ENCODE measurements at regions not wholly inside any gene's neighbourhood (a gene's known extent, or its start where the extent isn't known, plus 50 kb on each side); places are given as distances from the start of the nearest gene placed in this dataset.

DNA sequence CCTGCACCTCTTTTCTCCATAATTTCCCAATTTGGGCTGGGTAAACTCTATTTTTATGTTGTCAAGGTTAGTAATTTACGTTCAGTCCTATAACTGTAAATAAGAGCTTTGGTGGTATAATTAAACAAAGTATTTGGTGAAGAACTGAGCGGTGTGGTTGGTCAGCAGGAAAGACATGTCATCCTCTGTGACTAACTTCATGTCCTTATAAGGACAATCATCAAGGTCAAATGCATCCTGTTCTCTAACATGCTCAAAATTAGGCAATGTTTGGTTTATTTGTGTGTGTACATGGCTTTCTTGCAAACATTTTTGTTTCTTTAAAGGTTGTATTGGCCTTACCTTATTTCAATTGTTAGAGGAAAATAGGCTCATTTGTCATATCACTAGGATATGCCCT lies 121.5 kb upstream of the NABP1 start:
- Mint-ChIP-seq H3K36me3 (ENCODE audit: low read depth) (no peaks in the 10 kb centered on the region), H3K27me3 (peaks cover 3% of the 10 kb centered on the region), H3K4me3 (no peak overlapping the region), H3K4me1 (ENCODE audit: low read depth) (peaks cover 5% of the 10 kb centered on the region), H3K27ac (no peak overlapping the region), H3K9me3 (no peaks in the 10 kb centered on the region)
- intact Hi-C loops (cut with micrococcal nuclease): no loop called here

DNA sequence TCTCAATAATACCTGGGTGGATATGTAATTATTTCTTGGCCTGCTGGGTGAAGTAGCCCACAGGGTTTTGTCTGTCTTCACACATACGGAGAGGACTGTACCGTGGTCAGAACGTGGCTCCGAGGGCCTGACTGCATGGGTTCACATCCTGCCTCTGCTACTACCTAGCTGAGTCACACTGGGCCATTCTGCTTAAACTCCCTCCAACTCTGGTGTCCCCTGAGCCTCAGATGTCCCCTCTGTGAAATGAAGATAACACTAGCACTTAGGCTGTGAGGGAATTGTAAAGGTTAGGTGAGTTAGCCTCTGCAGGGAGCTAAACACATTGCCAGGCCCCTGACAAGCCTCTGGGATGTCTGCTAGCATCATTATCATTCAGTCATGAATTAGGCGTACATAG lies 120.1 kb upstream of the NABP1 start:
- intact Hi-C loops (cut with micrococcal nuclease): no loop called here
- peaks cover 6% of the 10 kb centered on the region for H3K27me3 Mint-ChIP-seq
- no peak overlapping the region for H3K27ac Mint-ChIP-seq
- no peaks in the 10 kb centered on the region for H3K9me3 Mint-ChIP-seq
- peaks cover 5% of the 10 kb centered on the region for H3K4me1 Mint-ChIP-seq (ENCODE audit: low read depth)
- no peaks in the 10 kb centered on the region for H3K36me3 Mint-ChIP-seq (ENCODE audit: low read depth)
- H3K4me3 Mint-ChIP-seq: no peak overlapping the region

DNA sequence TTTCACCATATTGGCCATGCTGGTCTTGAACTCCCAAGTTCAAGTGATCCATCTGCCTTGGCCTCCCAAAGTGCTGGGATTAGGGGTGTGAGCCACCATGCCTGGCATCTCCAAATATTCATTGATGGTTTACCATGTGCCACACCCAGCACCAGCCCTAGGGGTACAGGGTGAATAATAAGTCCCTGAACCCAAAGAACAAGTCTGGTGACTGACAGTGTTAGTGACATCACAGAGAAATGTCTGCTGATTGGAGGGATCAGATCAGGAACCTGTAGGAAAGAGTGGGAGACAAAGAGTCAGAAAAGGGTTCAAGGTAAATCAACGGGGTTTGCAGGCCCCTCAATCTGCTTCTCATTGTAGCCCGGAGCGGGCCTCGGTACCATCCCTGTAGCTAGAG lies 118.4 kb upstream of the NABP1 start:
- intact Hi-C loops (cut with micrococcal nuclease): no loop called here
- peaks cover 8% of the 10 kb centered on the region for H3K4me1 Mint-ChIP-seq (ENCODE audit: low read depth)
- no peaks in the 10 kb centered on the region for H3K9me3 Mint-ChIP-seq
- peaks cover 5% of the 10 kb centered on the region for H3K27me3 Mint-ChIP-seq
- no peak overlapping the region for H3K4me3 Mint-ChIP-seq
- H3K36me3 Mint-ChIP-seq (ENCODE audit: low read depth): no peaks in the 10 kb centered on the region
- no peak overlapping the region for H3K27ac Mint-ChIP-seq

DNA sequence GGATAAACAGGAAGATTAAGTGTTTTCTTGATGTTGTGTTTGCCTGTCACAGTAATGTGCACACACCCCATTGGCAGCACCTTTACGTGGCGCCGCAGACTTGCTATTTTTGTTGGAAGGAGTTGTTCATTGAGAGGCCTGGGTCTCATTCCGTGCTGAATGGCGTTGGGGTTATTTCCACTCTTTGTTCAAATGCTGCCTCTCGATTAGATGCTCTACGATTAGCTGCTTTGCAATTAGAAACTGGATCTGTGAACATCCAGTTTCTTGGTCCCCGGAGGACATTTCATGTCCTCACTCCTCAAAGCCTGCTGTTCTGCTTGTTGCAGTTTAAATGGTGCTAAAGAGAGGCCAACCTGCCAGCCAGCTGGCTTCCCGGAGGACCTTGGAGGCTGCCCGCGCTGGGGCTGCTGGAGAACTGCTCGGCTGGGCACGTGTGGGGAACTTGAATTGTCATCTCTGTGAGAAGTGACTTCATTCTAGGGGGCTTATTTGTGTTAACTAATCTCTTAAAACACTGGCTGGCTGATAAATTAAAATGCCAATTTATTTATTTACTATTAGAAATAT lies 117.4 kb upstream of the NABP1 start:
- no peak overlapping the region for H3K4me3 Mint-ChIP-seq
- no peak overlapping the region for H3K27ac Mint-ChIP-seq
- H3K4me1 Mint-ChIP-seq (ENCODE audit: low read depth): peaks cover 12% of the 10 kb centered on the region
- peaks cover 3% of the 10 kb centered on the region for H3K27me3 Mint-ChIP-seq
- no peaks in the 10 kb centered on the region for H3K9me3 Mint-ChIP-seq
- intact Hi-C loops (cut with micrococcal nuclease): no loop called here
- H3K36me3 Mint-ChIP-seq (ENCODE audit: low read depth): no peaks in the 10 kb centered on the region

DNA sequence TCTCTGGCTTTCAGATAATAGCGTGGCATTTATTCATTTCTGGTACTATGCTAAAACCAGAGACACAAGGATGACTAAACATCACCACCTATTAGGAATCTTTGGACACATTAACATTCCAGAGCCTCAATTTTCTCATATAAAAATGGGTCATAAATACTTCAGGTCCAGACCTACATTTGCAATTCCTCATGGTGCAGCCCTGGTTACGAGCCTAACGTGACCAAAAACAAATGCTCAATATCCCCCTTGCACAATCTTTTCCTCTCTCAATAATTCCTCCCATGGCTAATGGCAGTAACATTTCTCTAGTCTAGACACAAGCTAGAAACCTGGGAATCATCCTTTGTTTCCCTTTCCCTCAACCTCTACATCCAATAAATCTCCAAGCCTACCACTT lies 112.8 kb upstream of the NABP1 start:
- no peaks in the 10 kb centered on the region for H3K9me3 Mint-ChIP-seq
- no peak overlapping the region for H3K4me3 Mint-ChIP-seq
- no peaks in the 10 kb centered on the region for H3K36me3 Mint-ChIP-seq (ENCODE audit: low read depth)
- H3K27ac Mint-ChIP-seq: peak overlapping the region; percentile 31
- intact Hi-C loops (cut with micrococcal nuclease): no loop called here
- peaks cover 5% of the 10 kb centered on the region for H3K27me3 Mint-ChIP-seq
- H3K4me1 Mint-ChIP-seq (ENCODE audit: low read depth): peaks cover 23% of the 10 kb centered on the region

DNA sequence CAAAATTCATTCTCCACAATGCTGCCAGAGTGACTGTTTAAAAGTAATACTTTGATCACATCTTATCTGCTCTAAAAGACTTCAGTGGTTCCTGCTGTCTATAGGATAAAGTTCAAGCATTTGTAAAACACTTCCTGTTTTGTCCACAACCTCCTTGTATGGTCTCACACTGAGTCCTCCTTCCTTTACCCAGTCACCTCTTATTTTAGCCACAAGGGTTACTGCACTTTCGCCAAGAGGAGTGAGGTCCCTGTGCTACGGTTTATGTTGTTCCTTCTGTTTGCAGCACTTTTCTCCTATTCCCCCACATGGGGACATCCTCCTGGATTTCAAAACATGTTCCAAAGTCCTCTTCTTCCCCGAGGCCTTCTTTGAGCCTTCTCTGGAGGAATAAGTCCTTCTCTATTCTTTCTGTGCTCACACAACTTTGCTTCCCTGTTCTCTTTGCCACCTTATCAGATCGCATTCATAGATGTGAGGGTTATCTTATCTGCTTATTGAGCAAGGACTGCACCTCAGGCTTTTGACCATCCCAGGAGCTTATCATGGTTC lies 112.2 kb upstream of the NABP1 start:
- intact Hi-C loops (cut with micrococcal nuclease): loop anchor here (1.0 kb wide), 1 partner anchor 126 kb away; no protein-coding TSS in a partner anchor
- Mint-ChIP-seq H3K27me3 (peaks cover 5% of the 10 kb centered on the region), H3K27ac (peak overlapping the region; percentile 31), H3K36me3 (ENCODE audit: low read depth) (no peaks in the 10 kb centered on the region), H3K9me3 (no peaks in the 10 kb centered on the region), H3K4me1 (ENCODE audit: low read depth) (peaks cover 29% of the 10 kb centered on the region), H3K4me3 (no peak overlapping the region)

DNA sequence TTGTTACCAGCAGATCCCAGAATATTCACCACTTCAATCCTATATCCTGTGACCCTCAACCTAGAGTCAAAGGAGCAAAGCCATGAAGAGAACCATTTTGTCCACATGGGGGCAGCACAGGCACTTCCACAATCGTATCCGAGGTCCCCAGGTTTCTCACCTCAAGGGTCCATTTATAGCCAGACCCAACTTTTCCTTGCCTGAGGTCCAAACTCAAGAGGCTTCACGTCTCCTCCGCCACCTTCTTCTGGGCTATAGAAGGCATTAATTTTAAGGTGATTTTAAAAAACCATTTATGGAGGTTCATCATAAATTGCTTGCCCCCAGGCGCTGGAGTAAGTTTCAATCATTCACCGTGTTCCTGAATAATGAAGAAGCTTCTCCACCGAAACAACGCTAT lies 111.6 kb upstream of the NABP1 start:
- Mint-ChIP-seq H3K4me1 (ENCODE audit: low read depth) (peaks cover 34% of the 10 kb centered on the region), H3K27ac (no peak overlapping the region), H3K9me3 (no peaks in the 10 kb centered on the region), H3K36me3 (ENCODE audit: low read depth) (no peaks in the 10 kb centered on the region), H3K27me3 (peaks cover 5% of the 10 kb centered on the region), H3K4me3 (no peak overlapping the region)
- intact Hi-C loops (cut with micrococcal nuclease): loop anchor here (1.0 kb wide), 1 partner anchor 125 kb away; no protein-coding TSS in a partner anchor

DNA sequence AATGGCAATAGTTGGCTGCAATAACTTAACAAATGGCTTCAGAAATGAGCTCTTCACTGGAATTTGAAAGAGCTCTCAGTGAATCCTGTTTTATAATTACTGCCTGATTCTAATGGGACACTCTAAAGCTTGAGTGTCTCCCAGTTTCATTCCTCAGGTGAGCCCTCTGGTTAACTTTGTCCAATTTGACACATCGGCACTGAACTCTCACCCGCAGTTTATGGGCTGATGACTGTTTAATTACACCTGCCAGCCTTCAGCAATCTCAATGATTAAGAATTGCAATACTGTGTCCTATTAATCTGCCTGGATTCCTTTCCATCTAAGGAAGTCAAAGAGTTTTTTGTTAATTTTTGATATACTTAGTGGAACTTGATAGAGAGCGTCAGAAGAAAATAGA lies 110.7 kb upstream of the NABP1 start:
- no peaks in the 10 kb centered on the region for H3K9me3 Mint-ChIP-seq
- intact Hi-C loops (cut with micrococcal nuclease): no loop called here
- peaks cover 1% of the 10 kb centered on the region for H3K27me3 Mint-ChIP-seq
- H3K36me3 Mint-ChIP-seq (ENCODE audit: low read depth): no peaks in the 10 kb centered on the region
- H3K27ac Mint-ChIP-seq: no peak overlapping the region
- peaks cover 37% of the 10 kb centered on the region for H3K4me1 Mint-ChIP-seq (ENCODE audit: low read depth)
- H3K4me3 Mint-ChIP-seq: no peak overlapping the region

DNA sequence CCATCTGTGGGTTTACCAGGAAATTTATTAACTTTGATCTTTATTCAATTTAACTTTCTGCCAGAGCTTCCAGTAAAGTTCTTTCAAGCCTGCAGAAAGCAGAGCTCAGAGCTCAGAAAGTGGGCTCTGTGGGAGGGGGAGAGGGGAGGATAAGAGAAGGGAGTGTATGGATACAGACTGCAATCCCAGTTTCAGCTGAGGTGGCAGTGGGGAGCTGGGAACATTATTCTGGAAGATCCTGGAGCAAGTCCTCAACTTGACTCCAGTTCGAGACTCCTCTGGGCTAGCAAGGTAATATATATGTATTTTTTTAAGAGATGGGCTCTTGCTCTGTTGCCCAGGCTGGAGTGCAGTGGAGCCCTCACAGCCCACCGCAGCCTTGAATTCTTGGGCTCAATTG lies 108.9 kb upstream of the NABP1 start:
- no peaks in the 10 kb centered on the region for H3K36me3 Mint-ChIP-seq (ENCODE audit: low read depth)
- intact Hi-C loops (cut with micrococcal nuclease): no loop called here
- peaks cover 1% of the 10 kb centered on the region for H3K27me3 Mint-ChIP-seq
- no peaks in the 10 kb centered on the region for H3K9me3 Mint-ChIP-seq
- H3K27ac Mint-ChIP-seq: peak overlapping the region; percentile 34
- H3K4me1 Mint-ChIP-seq (ENCODE audit: low read depth): peaks cover 42% of the 10 kb centered on the region
- H3K4me3 Mint-ChIP-seq: no peak overlapping the region

DNA sequence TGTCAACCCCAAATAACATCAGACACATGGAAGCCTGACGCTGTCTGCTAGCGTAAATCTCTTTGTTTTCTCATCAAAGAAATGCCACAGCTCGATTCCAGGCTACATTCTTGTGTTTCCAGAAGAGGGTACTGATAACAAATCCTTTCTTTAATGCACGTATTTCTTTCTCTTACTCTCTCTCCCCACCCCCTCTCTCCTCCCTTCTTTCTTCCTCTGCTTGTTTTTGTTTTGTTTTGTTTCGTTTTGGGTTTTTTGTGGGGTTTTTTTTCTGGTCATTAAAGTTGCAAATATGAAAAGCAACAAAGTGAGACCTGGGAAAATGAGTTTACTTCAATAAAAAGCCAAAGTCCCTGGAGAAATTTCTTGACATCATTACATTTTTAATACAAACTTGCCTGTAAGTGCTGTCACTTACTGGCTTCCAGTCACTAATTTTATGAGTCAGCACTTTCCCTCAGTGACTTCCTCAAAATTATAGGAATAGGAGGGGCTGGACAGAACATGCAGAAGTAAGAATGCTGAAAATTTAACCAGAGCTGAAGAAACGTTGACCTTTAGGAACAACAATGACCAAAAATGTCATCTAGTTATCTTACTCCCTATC lies 106.7 kb upstream of the NABP1 start:
- peaks cover 1% of the 10 kb centered on the region for H3K27me3 Mint-ChIP-seq
- peaks cover 23% of the 10 kb centered on the region for H3K4me1 Mint-ChIP-seq (ENCODE audit: low read depth)
- no peaks in the 10 kb centered on the region for H3K36me3 Mint-ChIP-seq (ENCODE audit: low read depth)
- peak overlapping the region; percentile 92 for H3K27ac Mint-ChIP-seq
- H3K9me3 Mint-ChIP-seq: no peaks in the 10 kb centered on the region
- peak overlapping the region; percentile 85 for H3K4me3 Mint-ChIP-seq
- intact Hi-C loops (cut with micrococcal nuclease): loop anchor here (1.0 to 2.0 kb wide), 2 partner anchors 40 to 109 kb away; no protein-coding TSS in a partner anchor

DNA sequence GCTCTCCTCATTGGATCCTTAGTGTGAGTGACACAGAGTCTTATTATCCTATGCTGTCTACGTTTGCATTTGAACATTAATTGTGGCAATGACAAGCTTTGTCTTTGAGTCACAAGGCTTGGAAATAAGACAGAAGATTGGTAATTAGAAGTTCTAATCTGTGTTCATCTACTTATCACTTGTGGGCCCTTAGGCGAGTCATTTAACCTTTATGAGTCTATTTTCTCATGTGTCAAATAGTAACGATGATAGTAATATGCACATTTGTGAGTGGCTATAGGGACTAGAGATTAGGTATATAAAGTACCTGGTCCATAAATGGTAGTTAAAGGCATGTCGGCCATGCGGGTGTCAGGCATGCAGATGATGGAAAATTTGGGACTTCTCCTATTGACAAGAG lies 105.6 kb upstream of the NABP1 start:
- peaks cover 1% of the 10 kb centered on the region for H3K27me3 Mint-ChIP-seq
- H3K27ac Mint-ChIP-seq: peak overlapping the region; percentile 43
- peaks cover 23% of the 10 kb centered on the region for H3K4me1 Mint-ChIP-seq (ENCODE audit: low read depth)
- intact Hi-C loops (cut with micrococcal nuclease): no loop called here
- H3K9me3 Mint-ChIP-seq: no peaks in the 10 kb centered on the region
- no peaks in the 10 kb centered on the region for H3K36me3 Mint-ChIP-seq (ENCODE audit: low read depth)
- no peak overlapping the region for H3K4me3 Mint-ChIP-seq

DNA sequence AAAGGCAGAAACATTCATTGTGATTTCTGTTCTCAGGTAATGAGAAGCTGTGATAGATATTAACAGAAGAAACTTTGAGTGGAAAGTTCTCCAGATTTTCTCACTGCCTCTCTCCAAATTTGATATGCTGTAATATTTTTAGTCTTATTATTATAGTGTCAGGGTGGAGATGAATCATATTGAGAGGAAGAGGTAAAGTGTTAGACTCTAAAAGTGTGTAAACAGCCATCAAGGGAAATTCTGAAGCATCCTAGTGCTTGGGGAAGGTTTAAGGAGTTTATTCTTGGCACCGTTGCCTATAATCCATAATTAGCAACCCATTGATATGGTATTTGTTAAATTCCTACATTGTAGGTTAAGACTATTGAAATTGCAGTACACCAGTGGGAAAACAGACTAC lies 104.7 kb upstream of the NABP1 start:
- Mint-ChIP-seq H3K9me3 (no peaks in the 10 kb centered on the region), H3K4me3 (no peak overlapping the region), H3K27ac (no peak overlapping the region), H3K4me1 (ENCODE audit: low read depth) (peaks cover 23% of the 10 kb centered on the region), H3K36me3 (ENCODE audit: low read depth) (no peaks in the 10 kb centered on the region), H3K27me3 (peaks cover 1% of the 10 kb centered on the region)
- intact Hi-C loops (cut with micrococcal nuclease): no loop called here

DNA sequence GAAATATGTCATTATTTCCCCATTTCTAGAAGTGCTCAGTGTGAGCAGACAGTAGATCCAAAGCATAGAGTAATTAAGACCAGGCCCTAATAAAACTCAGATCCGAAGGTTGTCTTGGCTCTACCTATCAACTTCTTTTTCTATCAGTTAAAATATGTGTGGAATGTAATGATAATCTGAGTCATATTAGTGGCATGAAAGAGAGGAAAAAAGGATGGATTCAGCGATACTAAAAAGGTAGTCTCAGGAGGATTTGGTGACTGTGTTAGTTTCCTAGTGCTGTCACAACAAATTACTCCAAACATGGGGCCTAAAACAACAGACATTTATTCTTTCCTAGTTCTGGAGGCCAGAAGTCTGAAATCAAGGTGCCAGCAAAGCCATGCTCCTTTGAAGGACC lies 103.7 kb upstream of the NABP1 start:
- H3K36me3 Mint-ChIP-seq (ENCODE audit: low read depth): no peaks in the 10 kb centered on the region
- H3K27ac Mint-ChIP-seq: no peak overlapping the region
- H3K9me3 Mint-ChIP-seq: no peaks in the 10 kb centered on the region
- H3K4me3 Mint-ChIP-seq: no peak overlapping the region
- H3K27me3 Mint-ChIP-seq: no peaks in the 10 kb centered on the region
- peaks cover 23% of the 10 kb centered on the region for H3K4me1 Mint-ChIP-seq (ENCODE audit: low read depth)
- intact Hi-C loops (cut with micrococcal nuclease): no loop called here

DNA sequence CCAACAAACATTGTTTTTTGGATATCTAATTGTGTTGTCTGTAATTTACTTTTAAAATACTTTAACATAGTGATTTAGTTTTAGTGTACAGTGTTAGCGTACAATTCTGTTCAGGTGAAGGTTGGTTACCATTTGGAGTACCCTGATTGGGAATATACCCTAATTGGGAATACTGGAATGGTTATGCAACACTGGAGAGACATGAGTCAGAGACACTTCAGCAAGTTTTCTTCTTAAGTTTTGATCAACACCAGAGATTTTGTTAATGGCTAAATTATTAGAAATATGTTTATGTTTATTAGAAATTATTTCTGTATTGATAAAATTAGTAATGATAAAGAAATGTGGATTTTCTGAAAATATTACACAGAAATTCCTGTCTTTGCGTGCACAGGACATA lies 100.3 kb upstream of the NABP1 start:
- Mint-ChIP-seq H3K27ac (no peak overlapping the region), H3K27me3 (no peaks in the 10 kb centered on the region), H3K36me3 (ENCODE audit: low read depth) (no peaks in the 10 kb centered on the region), H3K4me3 (no peak overlapping the region), H3K9me3 (no peaks in the 10 kb centered on the region), H3K4me1 (ENCODE audit: low read depth) (peaks cover 1% of the 10 kb centered on the region)
- intact Hi-C loops (cut with micrococcal nuclease): no loop called here

DNA sequence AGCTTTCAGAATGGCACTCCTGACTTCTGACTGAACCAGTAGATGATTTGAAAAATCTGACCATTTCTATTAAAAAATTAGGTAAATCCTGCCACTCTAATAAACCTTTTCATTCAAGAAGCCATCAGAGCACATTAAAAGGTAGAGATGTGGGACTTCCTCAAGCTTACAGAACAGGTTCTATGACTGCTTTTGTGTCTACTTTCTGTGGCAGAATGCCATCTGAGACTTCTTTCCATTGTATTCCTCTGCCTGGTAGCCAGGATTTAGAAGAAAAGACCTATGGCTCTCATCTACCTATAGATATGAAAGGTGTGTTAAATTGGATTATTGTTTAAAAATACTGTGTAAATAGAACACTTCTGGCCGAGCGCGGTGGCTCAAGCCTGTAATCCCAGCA lies 99.9 kb upstream of the NABP1 start:
- Mint-ChIP-seq H3K9me3 (no peaks in the 10 kb centered on the region), H3K4me1 (ENCODE audit: low read depth) (no peaks in the 10 kb centered on the region), H3K27ac (no peak overlapping the region), H3K4me3 (no peak overlapping the region), H3K36me3 (ENCODE audit: low read depth) (no peaks in the 10 kb centered on the region), H3K27me3 (no peaks in the 10 kb centered on the region)
- intact Hi-C loops (cut with micrococcal nuclease): no loop called here

Measured in dendritic cell treated with granulocyte-macrophage colony-stimulating factor and Interleukin-4, amounts not matched to agents 40 ng/mL and 50 ng/mL, for 4 days (primary cell).